ENCODE measurements at regions not wholly inside any gene's neighbourhood (a gene's known extent, or its start where the extent isn't known, plus 50 kb on each side); places are given as distances from the start of the nearest gene placed in this dataset.
"Not testable (repeated sequence)": the region's sequence is repeated elsewhere in the genome, so short reads cannot be mapped to it uniquely, and the experiment has no call there.

DNA sequence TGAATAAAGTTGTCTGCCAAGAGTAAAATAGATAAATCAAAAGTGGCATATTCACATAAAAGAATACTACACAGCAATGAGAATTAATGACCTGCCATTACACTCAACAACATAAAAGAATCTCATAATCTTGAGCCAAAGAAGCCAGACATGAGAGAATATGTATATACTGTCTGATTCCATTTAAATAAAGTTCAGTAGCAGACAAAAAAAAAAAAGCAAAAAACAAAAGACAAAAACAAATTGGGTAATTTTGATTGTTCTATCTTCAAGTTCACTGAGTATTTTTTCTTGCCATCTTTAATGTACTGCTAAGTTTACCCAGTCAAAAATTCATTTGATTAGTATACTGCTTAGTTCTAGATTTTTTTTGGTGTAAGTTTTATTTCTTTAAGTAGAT is 87.9 kb upstream of the TRPC7 start:
- DNase-seq, result no peak

GRCh38 chr5:136447576-136447975 is 82.2 kb upstream of the TRPC7 start:
- not testable (repeated sequence) for DNase-seq

DNA sequence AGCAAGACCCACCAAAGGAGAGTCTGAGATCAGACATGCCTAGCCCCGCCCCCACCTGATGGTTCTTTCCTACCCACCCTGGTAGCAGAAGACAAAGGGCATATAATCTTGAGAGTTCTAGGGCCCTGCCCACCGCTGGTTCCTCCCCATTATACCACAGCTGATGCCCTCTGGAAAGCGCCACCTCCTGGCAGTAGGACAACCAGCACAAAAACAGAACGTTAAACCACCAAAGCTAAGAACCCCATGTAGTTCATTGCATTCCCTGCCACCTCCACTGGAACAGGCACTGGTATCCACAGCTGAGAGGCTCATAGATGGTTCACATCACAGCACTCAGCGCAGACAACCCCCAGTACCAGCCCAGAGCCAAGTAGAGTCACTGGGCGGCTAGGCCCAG is 81.2 kb upstream of the TRPC7 start:
- no peak for DNase-seq

GRCh38 chr5:136444099-136444498 is 78.8 kb upstream of the TRPC7 start:
- not testable (repeated sequence) for DNase-seq

DNA sequence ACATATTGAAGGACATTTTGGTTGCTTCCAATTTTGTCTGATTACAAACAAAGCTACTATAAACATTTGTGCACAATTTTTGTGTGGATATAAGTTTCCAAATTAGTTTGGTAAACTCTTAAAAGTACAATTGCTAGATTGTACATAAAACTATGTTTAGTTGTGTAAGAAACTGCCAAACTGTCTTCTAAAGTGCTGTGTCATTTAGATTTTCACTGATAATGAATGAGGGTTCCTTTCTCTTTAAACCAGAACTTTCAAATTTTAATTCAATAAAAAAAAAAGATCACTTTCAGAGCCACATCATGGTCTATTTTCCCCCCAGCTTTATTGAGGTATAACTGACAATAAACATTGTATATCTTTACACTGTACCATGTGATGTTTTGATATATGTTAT is 74.0 kb upstream of the TRPC7 start:
- peak; percentile 49 for DNase-seq

GRCh38 chr5:136435946-136436543 is 70.7 kb upstream of the TRPC7 start:
- no peak for DNase-seq

GRCh38 chr5:136434795-136435194 is 69.5 kb upstream of the TRPC7 start:
- no peak for DNase-seq

- DNase-seq, result no peak
Measured at GRCh38 chr5:136432705-136433104, 67.4 kb upstream of the TRPC7 start.

GRCh38 chr5:136430081-136430480 is 64.7 kb upstream of the TRPC7 start:
- DNase-seq, result no peak

DNA sequence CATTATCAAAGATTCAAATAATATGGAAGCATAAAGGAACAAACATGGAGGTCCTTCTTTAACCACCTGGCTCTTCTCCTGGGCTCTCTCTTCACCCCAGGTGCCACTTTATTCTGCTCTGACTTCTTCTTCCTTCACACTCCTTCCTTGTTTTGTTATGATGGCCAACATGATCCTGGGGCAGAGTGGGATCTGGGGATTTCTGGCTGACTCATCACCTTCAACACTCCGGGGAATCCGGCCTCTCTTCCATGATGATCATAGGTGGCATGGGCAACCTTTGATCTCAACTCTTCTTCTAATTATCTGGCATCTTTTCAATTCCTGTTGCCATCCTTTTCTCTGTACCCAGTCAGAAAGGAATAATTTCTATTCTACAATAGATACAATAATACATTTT is 62.1 kb upstream of the TRPC7 start:
- DNase-seq, result no peak

DNA sequence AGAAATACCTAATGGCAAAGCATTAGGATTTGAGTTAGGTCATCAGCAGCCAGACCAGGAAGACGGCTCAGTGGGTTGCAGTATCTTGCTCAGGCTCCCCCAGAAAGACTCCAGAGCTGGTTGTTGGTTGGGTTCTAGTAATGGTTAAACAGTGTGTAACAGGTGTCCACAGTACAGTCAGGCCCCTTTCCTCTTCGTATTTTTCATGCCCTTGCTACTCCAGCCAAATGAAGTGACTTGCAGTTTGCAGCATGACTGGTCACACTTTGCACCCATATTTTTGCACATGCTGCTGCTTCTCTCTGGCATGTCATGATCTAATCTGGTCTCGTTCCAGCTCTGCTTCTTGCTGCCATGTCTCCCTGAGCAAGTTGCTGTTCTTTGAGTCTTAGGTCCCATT is 60.6 kb upstream of the TRPC7 start:
- peak; percentile 37 for DNase-seq

DNA sequence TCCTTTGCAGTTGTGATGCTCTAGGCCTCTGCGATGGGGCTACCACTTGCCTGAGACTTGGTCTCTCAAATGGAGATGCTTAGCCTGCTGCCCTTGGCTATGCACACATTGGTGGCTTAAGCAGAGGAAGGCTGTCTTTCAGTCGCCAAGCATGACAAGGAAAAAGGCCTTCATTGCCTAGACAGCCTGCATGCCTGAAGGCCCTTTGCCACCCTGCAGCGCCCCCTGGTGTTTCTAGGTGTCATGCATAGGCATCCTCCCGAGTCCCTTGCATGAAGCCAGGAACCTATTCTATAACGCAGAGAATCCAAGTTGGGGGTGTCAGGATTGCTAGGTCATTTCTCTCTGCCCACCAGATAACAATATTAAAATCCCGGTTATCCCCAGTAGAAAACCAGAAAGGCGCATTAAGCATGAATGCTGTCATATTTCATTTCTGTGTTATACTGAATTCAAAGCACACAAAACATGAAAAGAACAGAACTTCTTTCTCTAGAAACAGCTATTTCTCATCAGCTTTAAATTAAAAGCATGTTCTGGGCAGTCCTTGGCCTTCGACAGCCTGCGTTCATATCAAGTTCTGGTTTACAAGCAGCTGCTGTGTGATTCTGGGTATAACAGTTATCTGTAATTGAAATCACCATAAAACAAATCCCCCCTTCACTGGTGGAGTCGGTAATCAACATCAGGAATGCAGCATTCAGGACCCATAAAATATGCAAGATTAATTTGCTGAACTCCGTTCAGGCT is 59.7 kb upstream of the TRPC7 start:
- peak; percentile 88 for DNase-seq

DNA sequence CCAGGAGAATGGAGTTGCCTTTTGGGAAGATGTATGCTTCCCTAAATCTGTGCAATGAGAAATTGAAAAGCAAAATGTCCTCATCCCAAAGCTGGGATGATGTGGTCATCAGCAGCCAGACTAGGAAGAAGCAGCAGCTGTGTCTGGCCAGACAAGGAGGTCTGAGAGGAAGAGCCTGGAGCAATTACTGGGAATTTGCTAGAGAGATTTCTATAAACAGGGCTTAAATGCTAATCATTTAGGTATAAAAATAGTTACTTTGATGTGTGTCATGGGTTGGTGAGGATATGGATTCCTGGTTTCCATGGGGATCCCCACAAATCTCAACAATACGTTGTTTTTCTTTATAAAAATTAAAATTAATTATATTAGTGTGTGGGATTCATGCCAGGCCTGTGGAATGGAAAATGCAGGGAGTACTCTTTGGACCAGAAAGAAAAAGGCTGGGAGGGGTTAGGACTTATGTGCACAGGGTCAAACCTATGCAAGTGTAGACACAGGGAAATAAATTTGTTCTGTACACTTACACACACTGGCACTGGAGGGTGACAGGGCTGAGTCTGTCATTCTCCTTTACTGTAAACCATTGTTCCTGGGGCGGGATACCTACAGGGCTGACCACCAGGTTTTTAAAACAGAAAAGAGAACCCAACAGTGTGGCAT is 58.7 kb upstream of the TRPC7 start:
- DNase-seq, result no peak

GRCh38 chr5:136420168-136420898 is 55.0 kb upstream of the TRPC7 start:
- DNase-seq, result no peak

DNA sequence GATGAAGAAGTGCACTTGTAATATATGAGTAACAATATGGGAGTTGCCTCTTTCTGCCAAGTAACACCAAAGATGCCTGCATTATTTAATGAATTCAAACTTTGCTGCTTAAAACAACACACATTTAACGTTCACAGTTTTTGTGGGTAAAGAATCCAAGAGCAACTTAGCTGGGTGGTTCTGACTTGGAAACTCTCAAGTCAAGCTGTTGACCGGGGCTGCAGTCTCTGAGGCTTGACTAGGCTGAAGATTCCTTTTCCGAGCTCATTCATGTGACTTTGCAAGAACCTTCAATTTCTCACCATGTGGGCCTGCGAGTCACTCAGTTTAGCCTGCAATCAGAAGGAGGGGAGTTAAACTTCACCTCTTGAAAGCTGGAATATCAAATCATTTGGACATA is 53.0 kb upstream of the TRPC7 start:
- DNase-seq, result no peak

Measured in hematopoietic multipotent progenitor cell treated with erythropoietin and hydrocortisone succinate and interleukin-3 and kit ligand, for 4 days (in vitro differentiated cells).